H1 (cell line): ENCODE measurements at regions not wholly inside any gene's neighbourhood (a gene's known extent, or its start where the extent isn't known, plus 50 kb on each side); places are given as distances from the start of the nearest gene placed in this dataset.

Experiments
- CHD7 ChIP-seq: fragments of 300-600 bp; sonication (generic); IDR thresholded peaks from 2 replicates; pipeline ENCODE4 v1.7.1; 2012; ENCODE audit warnings: low read length, moderate library complexity, mild to moderate bottlenecking, inconsistent platforms; ENCODE audit not compliant: insufficient replicate concordance
- SP4 ChIP-seq: IDR thresholded peaks from 2 replicates; pipeline ENCODE4 v1.6.1; 2012; ENCODE audit warnings: low read length, inconsistent platforms
- ZNF274 ChIP-seq: IDR thresholded peaks from 2 replicates; pipeline ENCODE4 v1.7.0; 2012; ENCODE audit warnings: low read length, borderline replicate concordance; ENCODE audit errors: extremely low read depth

DNA sequence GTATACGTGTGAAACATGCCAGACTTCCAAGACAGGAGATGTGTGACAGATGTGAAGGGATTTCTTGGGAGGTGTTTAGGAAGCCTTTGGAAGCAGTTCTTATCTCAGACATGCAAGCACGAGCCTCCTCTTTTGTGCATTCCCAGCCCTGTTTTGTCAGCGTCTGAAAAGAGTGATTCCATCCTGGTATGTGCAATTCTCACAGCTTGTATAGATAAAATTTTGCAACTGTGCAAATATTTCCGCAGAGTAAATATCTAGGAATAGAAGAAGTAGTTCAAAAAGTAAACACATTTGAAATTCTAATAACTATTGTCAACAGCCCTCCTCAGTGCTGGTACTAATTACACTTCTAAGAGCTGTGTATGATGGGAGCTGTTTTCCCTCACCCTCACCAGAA, 72.3 kb upstream of the C1QTNF9B start (continued):
- TF ChIP-seq CHD7 (no peak), SP4 (no peak), ZNF274 (no peak)
